ENCODE measurements at regions not wholly inside any gene's neighbourhood (a gene's known extent, or its start where the extent isn't known, plus 50 kb on each side); places are given as distances from the start of the nearest gene placed in this dataset.

- intact Hi-C loops (cut with micrococcal nuclease; ENCODE audit: unreplicated experiment) = no loop called here
- no peaks in the 10 kb centered on the region for H3K9me3 ChIP-seq (ENCODE audit: low read depth, low read length, poor library complexity, severe bottlenecking)
- ChIA-PET POLR2A (ENCODE audit: low non-redundant PET) (no interaction called here), CTCF (no interaction called here)
- TF ChIP-seq EZH2 (IDR thresholded peaks at IDR 0.05; ENCODE audit: borderline replicate concordance, low read depth, low read length, poor library complexity, severe bottlenecking) (no peak), CTCF (conservative IDR thresholded peaks at IDR 0.05; ENCODE audit: low read depth, low read length) (no peak)
- no peak overlapping the region for H3K4me3 ChIP-seq (ENCODE audit: low read depth, low read length, poor library complexity, severe bottlenecking)
- H3K27me3 ChIP-seq (replicated peaks; ENCODE audit: insufficient read depth, low read depth, low read length, poor library complexity) = peaks cover 8% of the 10 kb centered on the region
- no peak for DNase-seq (ENCODE audit: low spot score)
- no TSS peak for BruUV-seq (replicated peaks)
- H3K36me3 ChIP-seq (ENCODE audit: insufficient read depth, low read length, poor library complexity, severe bottlenecking) = no peaks in the 10 kb centered on the region
- H3K27ac ChIP-seq (ENCODE audit: low read depth, low read length, poor library complexity, severe bottlenecking) = no peak overlapping the region
- H3K4me1 ChIP-seq (ENCODE audit: insufficient read depth, low read length, poor library complexity, severe bottlenecking) = no peaks in the 10 kb centered on the region
These were observed 226.7 kb downstream of the TTC32 start for GRCh38 chr2:19675003-19675629.

- Histone ChIP-seq H3K4me3 (ENCODE audit: low read depth, low read length, poor library complexity, severe bottlenecking) (no peak overlapping the region), H3K27ac (ENCODE audit: low read depth, low read length, poor library complexity, severe bottlenecking) (no peak overlapping the region), H3K36me3 (ENCODE audit: insufficient read depth, low read length, poor library complexity, severe bottlenecking) (no peaks in the 10 kb centered on the region), H3K4me1 (ENCODE audit: insufficient read depth, low read length, poor library complexity, severe bottlenecking) (no peaks in the 10 kb centered on the region), H3K27me3 (replicated peaks; ENCODE audit: insufficient read depth, low read depth, low read length, poor library complexity) (peaks cover 12% of the 10 kb centered on the region), H3K9me3 (ENCODE audit: low read depth, low read length, poor library complexity, severe bottlenecking) (no peaks in the 10 kb centered on the region)
- intact Hi-C loops (cut with micrococcal nuclease; ENCODE audit: unreplicated experiment) = no loop called here
- no TSS peak for BruUV-seq (replicated peaks)
- ChIA-PET POLR2A (ENCODE audit: low non-redundant PET) (no interaction called here), CTCF (no interaction called here)
- DNase-seq (ENCODE audit: low spot score) = no peak
- TF ChIP-seq EZH2 (IDR thresholded peaks at IDR 0.05; ENCODE audit: borderline replicate concordance, low read depth, low read length, poor library complexity, severe bottlenecking) = no peak
- no peak for TF ChIP-seq CTCF (conservative IDR thresholded peaks at IDR 0.05; ENCODE audit: low read depth, low read length)
These were observed 227.5 kb downstream of the TTC32 start for GRCh38 chr2:19674051-19675002.

- intact Hi-C loops (cut with micrococcal nuclease; ENCODE audit: unreplicated experiment) = no loop called here
- no peak for TF ChIP-seq EZH2 (IDR thresholded peaks at IDR 0.05; ENCODE audit: borderline replicate concordance, low read depth, low read length, poor library complexity, severe bottlenecking)
- no peak for TF ChIP-seq CTCF (conservative IDR thresholded peaks at IDR 0.05; ENCODE audit: low read depth, low read length)
- Histone ChIP-seq H3K4me1 (ENCODE audit: insufficient read depth, low read length, poor library complexity, severe bottlenecking) (no peaks in the 10 kb centered on the region), H3K9me3 (ENCODE audit: low read depth, low read length, poor library complexity, severe bottlenecking) (no peaks in the 10 kb centered on the region), H3K36me3 (ENCODE audit: insufficient read depth, low read length, poor library complexity, severe bottlenecking) (no peaks in the 10 kb centered on the region), H3K27me3 (replicated peaks; ENCODE audit: insufficient read depth, low read depth, low read length, poor library complexity) (peaks cover 12% of the 10 kb centered on the region), H3K27ac (ENCODE audit: low read depth, low read length, poor library complexity, severe bottlenecking) (no peak overlapping the region), H3K4me3 (ENCODE audit: low read depth, low read length, poor library complexity, severe bottlenecking) (no peak overlapping the region)
- POLR2A ChIA-PET (ENCODE audit: low non-redundant PET) = no interaction called here
- no TSS peak for BruUV-seq (replicated peaks)
- DNase-seq (ENCODE audit: low spot score) = peak; percentile 24
- CTCF ChIA-PET = no interaction called here
These were observed 228.5 kb downstream of the TTC32 start for GRCh38 chr2:19673213-19673791.
